Uterus (tissue), 2 donors: ENCODE measurements at regions not wholly inside any gene's neighbourhood (a gene's known extent, or its start where the extent isn't known, plus 50 kb on each side); places are given as distances from the start of the nearest gene placed in this dataset.

ENCODE experiments used
- POLR2A ChIP-seq, 2 donors: fragments of 450-650 bp; IDR thresholded peaks; one replicate each; pipeline ENCODE4 v1.6.1; 2016; ENCODE audit warnings: antibody characterized with exemption in 2 of 2, mild to moderate bottlenecking in 1 of 2, moderate library complexity in 1 of 2
- TF ChIP-seq, protein P1 (sequence below), 4 experiments: fragments of 200-600 bp in 2 of 4; fragments of 450-650 bp in 2 of 4; sonication (generic) in 2 of 4; IDR thresholded peaks; one replicate each; pipeline ENCODE4 v1.5.1; 2016 to 2019; ENCODE audit warnings: antibody characterized with exemption in 4 of 4, mild to moderate bottlenecking in 2 of 4, moderate library complexity in 1 of 4

DNA sequence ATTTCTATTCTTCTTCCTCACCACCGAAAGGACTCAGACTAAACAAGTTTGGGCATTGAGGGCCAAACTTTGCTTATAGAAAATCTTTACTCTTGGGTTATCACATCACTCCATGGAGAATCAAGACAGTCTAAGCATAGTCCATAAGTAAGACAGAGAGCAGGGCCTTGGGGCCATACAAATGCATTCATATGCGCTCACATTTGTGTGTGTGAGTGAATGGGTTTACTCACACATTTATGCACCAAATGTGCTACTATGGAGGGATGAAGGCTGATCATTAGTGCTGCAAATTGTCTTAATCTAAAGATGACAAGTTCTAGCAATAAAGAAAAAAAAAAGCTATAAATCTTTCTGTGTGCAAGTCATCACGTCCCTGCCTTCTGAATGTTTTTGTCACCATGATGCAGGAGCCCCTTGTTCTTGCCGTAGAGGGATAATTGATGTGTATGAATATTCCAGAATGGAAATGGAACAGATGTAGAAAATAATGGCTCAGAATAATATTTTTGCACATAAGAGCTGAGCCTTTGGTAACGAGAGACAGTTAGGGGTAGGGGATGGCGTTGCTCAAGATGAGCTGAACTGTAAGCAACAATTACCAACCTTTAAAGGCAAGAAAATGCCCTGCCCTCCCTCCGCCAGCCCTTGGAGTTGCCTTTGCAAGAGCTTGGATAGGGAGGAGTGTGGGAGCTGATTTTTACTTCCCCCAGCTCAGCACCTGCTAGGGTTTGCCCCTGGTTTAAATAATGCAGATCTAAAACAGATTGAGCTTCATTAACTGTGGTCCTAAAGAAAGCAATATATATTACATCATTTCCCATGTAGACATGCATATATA lies 52.3 kb upstream of the IKBKE start:
- TF ChIP-seq, protein P1, sequence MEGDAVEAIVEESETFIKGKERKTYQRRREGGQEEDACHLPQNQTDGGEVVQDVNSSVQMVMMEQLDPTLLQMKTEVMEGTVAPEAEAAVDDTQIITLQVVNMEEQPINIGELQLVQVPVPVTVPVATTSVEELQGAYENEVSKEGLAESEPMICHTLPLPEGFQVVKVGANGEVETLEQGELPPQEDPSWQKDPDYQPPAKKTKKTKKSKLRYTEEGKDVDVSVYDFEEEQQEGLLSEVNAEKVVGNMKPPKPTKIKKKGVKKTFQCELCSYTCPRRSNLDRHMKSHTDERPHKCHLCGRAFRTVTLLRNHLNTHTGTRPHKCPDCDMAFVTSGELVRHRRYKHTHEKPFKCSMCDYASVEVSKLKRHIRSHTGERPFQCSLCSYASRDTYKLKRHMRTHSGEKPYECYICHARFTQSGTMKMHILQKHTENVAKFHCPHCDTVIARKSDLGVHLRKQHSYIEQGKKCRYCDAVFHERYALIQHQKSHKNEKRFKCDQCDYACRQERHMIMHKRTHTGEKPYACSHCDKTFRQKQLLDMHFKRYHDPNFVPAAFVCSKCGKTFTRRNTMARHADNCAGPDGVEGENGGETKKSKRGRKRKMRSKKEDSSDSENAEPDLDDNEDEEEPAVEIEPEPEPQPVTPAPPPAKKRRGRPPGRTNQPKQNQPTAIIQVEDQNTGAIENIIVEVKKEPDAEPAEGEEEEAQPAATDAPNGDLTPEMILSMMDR (IDR thresholded peaks at IDR 0.05), result no peak
- TF ChIP-seq POLR2A (IDR thresholded peaks at IDR 0.05), result no peak
